NCI-H748 (cell line): ENCODE measurements at regions not wholly inside any gene's neighbourhood (a gene's known extent, or its start where the extent isn't known, plus 50 kb on each side); places are given as distances from the start of the nearest gene placed in this dataset.

Source experiments
- DNase-seq: peaks from one replicate; lab custom pipeline; 2025; ENCODE audit not compliant: unreplicated experiment; lab: John Stamatoyannopoulos, UW

DNA sequence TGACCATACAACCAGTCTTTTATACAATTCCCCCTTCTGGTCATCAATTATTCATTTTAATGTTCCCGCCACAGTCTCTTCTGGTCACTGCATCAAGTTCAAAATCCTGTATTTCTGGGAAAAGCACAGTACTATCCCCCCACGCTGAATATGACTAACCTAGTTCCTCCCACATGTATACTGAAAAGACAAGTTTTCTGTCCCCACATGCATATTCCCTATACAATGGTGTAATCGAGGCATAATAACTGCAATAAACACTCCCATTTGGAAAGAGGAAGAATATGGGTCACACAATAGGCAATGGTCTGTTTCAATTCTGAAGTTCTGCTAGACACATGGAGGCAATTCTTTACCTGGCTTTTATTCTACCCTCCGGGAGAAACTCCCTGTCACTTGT is 344.9 kb downstream of the EFNA5 start:
- DNase-seq, result no peak

DNA sequence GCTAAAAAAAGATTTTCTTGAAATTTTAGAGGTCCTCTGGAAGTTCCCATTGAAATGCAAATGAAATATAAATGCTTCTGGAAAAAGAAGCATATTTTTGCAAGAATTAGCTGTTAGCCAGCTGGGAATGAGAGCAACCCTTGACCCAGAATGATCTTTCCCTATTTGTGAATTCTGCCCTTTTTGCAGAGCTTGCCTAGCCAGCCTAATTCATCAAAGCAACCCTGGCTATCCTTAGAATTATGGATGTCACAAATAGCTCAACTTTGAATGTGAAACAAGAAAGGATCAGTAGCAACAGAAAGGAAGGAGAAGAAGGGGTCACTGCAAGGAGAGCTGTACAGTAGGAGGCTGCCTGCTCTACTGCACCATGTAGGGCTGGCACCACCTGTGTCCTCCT is 345.9 kb downstream of the EFNA5 start:
- no peak for DNase-seq

DNA sequence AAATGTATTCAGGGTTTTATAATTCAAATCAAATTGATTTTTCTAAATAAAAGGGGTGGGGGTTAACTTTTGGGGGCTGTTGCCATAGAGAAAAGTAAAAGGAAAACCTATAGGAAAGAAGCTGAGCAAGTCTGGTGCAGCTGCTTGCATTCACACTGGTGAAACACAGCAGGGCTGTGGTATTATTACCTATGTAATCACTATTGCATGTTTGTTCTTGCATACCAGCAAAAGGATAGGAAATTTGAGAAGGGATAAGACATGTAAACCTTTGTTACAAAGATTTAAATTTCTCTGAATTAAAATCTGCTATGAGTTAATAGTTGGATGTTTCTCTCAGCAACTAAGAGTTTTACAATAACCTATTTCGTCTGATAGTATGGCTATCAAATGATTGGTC is 346.7 kb downstream of the EFNA5 start:
- DNase-seq, result peak; percentile 77

DNA sequence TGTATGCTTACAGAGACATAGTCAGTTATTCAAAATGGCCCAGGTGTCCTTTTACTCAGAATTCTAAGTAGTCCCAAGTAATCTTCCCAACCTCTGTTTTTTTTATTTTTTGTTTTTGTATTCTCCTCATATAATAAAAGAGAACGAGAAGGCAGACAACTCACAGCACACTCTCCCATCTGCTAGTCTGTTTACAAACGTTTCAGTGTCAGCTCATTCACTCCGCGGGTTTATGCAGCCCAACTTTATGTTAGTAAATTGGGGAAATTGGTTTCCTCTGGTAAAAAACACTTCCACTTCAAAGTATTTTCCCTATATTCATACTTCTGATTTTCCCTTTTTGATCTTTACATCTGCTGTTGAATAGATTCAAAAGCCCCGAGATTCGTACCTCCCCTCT is 347.2 kb downstream of the EFNA5 start:
- peak; percentile 21 for DNase-seq

DNA sequence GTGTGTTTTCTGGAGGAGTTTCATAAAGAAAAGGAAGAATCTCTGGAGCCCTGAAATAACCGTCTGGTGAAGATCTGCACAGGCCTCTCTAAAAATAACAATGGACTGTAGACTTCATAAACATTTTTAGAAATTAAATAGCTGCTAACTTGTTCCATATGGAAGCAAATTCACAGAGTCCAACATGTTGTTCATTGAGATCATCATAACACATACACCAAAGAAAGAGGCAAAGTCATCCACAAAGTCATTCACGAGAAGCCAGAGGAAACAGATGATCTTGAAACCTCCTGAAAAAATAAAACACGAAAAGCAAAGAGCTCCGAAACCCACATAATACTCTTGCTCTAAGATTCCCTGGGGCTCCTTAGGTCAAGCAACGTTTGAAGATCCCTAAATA is 347.8 kb downstream of the EFNA5 start:
- no peak for DNase-seq

DNA sequence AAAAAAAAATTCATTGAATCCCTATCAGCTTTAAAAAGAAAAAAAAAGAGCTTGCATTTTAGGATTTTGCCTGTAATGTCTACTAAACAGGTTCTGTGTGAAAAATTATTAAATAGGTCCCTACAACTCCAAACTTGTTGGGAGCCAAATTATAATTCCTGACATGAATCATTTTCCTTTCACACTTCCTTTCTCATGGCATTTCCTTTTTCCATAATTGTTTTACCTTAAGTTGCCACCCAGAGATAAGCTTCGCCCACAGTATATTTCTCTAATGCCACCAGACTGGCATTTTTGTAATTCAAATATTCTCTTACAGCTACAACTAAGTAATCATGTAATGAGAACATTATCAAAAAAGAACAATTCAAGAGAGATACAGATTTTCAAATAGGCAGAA is 348.8 kb downstream of the EFNA5 start:
- DNase-seq, result no peak

DNA sequence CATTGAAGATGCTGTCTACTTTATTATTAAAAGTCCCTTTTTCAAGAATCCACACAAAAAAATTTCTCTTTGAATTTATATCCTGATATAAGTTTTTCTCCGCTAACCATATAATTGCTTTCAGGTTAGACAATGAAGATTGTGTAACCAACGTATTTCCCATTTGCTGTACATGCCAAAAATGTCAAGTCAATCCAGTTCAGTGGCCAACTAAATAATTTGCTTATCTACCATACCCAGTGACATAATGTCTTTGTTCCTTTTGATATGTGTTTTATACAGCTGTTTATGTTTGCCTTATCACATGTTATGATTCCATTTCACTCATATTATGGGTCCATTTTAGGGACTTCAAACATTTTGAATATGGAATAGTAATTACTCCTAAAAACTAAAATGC is 349.9 kb downstream of the EFNA5 start:
- no peak for DNase-seq

DNA sequence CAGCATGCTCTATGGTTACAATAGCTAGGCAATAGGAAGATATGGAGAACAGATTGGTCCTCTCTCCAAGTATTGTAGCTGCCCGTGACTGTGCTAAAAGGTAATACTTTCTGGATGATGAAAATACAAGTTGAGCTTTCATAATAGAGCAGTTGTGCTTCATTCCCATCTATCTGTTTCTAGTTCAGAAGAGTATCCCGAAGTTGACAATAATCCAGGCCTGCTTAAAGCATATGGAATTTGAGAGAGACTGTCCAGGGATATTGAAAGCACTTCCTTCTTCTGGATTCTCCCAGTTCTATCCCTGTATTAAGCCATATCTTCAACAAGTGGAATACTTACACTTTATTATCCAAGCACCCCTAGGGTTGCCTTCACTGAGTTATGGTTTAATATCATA is 350.4 kb downstream of the EFNA5 start:
- no peak for DNase-seq

DNA sequence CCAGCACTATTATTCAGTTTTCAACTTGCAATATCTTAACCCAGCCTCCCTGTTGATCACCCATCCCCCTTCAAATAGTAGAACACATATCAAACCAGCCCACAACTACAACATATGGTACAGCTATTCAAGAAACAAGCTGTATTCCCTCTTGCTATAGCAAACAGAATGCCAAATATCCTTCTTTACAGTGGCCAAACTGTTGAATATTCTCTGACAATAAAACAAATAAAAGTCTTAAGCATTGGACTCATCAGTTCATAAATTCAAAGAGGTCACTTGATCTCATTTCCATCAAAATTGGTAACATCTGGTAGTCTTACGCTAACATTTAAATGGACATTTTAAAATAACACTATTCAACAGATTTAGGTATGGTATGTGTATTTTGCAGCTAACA is 350.8 kb downstream of the EFNA5 start:
- DNase-seq, result no peak

DNA sequence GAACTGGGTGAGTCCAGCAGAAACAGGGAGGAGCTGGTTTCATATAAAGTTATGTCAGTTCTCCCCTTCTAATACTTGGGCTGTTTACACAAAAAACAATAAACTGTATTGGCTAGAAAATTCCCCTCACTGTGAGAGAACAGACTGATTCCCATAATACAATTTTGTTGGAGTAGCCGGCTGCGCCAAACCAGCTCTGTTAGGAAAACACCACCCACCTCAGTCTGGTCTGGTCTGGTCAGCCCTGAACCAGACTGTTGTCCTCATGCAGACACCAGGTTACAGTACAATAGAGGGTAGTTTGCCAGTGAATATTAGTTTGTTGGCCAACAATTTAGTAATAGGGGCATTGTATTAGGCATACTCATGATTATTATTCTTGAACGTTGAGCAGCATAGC is 356.4 kb downstream of the EFNA5 start:
- DNase-seq, result no peak

DNA sequence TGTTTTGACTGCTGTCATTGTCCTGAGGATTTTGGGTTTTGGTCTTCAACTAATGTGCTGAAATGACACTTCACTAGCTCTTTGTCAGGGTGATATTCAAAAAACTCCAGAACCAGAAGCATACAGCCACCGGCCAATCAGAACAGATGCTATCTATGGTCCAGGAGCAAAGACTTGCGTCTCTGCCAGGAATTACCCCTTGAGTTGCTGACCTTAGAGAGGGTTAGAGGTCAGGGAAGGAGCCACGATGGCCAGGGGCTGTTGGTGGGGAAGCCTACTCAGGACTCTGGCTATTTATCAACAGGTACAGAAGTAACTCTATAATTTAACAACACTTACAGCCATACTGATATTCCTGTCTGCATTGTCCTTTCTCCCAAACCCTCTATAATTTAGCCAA is 356.8 kb downstream of the EFNA5 start:
- DNase-seq, result no peak

DNA sequence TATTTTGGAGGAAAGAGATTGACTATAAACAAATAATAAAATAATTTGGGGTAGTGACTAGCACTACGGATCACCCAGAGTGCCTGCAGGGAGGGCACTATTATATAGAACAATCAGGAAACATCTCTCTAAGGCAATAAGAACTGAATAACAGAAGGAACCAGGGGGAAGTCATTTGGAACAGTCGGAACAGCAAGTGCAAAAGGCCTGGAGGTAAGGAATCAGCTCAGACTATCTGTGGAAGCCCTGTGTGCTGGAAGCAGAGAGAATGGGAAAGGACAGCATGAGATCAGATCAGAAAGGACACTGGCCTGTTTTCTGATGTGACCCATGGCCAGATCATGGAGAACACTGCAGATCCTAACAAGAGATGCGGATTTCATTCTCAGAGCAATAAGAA is 357.6 kb downstream of the EFNA5 start:
- DNase-seq, result no peak

DNA sequence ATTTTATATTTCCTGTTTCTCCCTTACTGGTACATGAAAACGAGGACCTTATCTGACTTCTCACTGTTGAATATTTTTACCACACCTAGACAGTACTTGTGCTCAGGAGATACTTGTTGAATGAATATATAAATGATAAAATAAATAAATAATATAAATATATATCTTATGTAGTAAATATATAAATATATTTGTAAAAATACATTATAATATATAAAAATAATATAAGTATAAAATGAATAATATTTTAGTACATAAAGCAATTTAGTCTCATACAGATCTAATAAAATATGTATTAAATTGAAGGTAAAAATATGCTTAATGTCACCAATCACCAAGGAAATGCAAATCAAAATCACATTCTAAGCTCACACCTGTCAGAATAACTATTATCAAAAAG is 360.6 kb downstream of the EFNA5 start:
- no peak for DNase-seq

DNA sequence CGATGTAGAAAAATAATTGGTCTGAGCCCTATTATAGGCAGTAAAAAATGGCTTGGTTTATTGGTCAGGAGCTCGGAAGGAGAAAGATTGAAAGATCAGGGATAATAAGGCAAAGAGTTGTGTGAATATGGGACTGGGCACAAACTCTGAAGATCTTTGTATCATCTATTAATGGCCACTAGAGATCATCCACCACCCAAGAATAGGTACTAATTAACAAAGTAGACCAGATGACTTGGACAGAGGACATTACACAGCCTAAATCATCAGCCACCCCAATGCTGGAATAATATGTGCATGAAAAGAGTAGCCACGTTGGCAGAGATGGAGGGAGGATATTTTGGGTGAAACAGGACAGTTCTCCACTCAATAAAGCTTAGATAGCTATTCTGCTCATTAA is 364.1 kb downstream of the EFNA5 start:
- no peak for DNase-seq

DNA sequence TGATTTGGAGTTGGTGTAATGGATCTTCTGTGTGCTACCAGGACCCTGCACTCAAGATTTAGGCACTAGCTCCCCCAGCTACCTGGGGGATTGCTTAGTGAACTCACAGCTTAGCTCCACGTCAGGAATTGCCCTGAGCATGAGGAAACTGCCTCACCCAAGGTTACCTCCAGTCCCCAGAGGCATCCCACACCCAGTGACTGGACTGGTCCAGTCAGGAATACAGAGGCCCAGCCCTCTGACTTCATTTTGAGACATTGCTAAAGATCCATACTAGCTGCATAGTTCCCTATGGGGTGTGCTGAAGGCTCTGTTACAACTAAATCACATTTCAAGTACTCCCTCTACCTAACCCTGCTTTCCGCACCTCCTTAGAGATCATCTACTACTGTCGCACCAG is 364.7 kb downstream of the EFNA5 start:
- DNase-seq, result no peak

DNA sequence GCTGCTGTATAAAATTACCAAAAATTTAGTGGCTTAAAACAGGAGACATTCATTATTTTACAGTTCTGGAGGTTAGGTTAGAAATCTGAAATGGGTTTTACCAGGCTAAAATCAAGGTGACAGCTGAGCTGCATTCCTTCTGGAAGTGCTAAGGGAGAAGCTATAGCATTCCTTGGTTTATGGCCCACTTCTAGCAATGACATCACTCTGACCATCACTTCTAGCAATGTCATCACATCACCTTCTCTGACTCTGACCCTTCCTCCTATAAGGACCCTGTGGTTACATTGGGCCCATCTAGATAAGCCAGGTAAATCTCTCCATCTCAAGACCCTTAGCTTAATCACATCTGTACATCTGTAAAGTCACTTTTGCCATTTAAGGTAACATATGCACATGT is 366.1 kb downstream of the EFNA5 start:
- no peak for DNase-seq

DNA sequence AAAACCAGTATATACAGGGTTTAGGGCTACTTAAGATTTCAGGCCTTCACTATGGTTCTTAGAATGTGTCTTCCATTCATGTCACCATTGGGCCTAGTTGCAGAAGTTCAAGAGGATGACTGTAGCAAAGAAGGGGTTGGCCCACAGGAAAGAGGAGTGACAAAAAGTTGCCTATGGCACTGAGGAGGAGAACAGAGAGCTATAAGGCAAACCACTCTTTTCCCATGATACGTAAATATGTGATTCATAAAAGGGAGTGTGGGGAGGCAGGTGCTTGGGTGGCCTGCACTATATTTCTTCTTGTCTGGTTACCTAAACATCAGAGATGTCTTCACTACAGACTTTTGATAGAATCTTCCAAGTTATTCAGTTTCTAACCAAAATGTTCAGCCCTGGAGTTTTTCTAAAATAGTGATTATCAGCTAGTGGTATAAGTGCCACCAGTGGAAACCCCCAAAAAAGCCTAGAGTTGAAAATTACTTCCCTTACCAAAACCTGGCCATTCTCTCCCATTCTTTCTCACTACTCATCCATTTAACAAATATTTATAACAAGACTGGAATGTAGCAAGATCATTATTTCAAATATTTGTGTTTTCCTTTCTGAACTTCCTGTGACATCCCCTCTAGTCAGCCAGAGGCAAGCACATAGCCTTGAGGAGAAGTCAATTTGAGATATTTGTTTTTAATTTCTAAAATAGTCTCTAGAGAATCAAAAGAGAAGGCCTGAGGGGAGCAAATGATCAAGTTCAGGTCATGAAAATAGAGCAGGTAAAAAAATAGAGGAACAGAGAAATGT is 367.4 kb downstream of the EFNA5 start:
- DNase-seq, result no peak

DNA sequence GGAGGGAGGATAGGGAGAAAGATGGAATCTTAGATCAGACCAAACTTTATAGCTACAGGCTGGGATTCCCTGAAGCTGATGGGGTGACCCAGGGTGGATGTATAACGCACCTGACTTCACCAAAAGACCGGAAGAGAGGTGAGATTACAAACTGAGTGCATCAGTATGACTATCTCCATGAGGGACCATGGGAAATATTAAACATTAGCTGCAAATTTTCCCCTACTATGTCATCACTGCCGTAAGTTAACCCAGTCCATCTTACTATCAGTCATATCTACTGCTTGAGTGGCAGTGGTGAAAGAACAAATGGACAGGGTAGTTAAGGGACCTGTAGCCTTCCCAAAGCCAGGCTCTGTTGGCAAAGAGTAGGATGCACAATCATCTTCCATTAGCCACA is 368.3 kb downstream of the EFNA5 start:
- no peak for DNase-seq

DNA sequence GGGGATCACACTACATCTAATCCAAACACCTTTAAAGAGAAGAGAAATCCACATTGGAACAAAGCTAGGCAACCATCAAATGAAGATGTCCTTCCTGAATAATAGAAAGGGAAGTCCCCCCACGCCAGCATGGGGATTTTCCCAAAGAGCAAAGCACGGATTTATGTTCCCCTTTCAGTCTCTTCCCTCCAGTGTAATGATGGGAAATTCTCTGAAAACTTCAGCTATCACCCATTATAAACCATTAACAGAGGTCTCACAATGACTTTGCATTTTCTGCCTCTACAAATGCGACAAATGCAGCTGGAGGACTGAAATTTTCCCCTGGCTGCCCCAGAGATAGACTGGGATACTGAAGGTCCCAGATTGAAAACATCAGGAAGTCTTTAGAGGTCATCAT is 368.7 kb downstream of the EFNA5 start:
- no peak for DNase-seq

DNA sequence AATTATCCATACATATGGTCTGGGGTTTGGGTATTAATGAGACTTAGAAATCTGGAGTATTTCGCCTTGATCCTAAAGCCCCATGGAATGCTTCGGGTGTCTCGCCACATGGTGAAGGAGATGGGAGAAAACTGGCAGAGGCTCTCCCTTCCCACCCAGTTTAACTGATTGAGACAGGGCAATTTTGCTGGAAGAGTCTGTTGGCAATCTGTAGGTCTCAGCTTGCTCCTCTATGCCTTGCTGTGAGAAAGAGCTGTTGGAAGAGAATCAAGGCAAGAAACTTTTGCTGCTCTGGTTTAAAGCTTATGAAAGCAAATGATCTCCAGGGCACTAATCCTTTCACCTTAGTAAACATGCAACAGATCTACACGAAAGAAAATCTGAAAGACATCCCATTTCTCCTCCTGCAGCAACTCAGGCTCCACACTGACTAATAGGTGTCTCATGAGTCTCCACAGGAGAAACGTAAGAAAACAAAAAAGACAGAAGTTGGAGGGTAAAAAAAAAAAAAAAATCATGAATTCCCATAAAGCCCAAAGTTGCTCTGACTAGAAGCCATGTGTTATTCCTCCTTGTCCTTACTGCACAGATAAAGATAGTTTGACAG is 369.9 kb downstream of the EFNA5 start:
- DNase-seq, result no peak

DNA sequence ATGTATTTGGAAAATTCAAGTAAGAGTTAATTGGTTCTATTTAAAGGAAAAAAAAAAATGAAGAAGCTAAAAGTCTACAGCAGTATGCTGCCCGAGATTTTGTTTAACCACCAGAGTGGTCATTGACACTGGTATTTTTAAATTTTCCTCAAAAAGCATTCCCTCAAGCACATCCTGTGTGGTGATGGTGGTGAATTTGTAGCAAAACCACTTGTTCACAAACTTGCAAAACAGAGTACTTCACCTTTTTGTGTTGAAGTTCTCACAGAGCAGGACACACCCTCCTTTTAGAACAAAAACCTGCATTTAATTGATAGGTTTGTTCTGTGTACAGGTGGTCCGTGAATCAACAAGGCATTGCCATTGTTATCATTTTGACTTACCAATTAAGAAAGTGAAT is 374.2 kb downstream of the EFNA5 start:
- peak; percentile 72 for DNase-seq

DNA sequence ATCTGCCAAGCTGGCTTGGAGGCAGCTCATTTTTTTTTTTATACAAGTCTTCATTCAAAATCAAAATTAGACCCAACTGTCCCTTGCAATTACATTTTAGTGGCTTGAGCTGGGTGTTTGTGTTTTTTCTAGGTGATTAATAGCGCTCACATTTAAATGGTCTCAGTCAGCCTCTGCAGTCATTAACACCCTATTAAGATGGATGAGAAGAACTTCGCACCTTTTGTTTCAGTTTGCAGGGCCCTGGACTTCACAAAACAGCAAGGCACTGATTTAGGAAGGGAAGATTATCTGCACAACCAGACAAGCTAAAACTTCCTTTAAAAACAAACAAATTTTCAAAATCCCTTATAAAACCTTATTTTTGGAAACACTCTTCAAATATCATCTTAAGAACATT is 374.8 kb downstream of the EFNA5 start:
- peak; percentile 41 for DNase-seq

DNA sequence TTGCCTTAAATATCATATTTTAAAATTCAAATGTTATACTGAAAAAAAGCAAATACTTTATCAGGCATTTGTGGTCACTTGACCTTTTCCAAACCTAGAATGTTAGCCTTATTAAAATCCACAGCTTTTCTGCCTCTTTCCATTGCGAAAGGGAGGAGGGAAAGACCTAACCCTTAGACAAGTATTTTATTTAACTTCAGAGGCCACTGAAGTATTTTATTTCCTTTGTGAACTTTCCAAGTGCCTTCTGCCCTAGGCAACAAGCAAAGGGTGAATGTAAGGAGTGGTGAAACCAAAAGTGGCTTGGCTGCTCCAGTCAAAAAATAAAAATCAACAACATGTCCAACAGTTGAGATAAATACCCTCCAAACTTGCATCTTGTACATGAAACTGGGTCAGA is 376.1 kb downstream of the EFNA5 start:
- no peak for DNase-seq
